Smooth muscle cell (in vitro differentiated cells): ENCODE measurements at regions not wholly inside any gene's neighbourhood (a gene's known extent, or its start where the extent isn't known, plus 50 kb on each side); places are given as distances from the start of the nearest gene placed in this dataset.

Experiments
- DNase-seq: peaks from one replicate; lab custom pipeline; 2025; ENCODE audit not compliant: unreplicated experiment; lab: John Stamatoyannopoulos, UW
- H2AFZ ChIP-seq: fragments of 200-600 bp; sonication (generic); 2 replicates; pipeline ENCODE4 v1.6.0; 2016; ENCODE audit warnings: antibody characterized with exemption, low read depth, mild to moderate bottlenecking
- H3F3A ChIP-seq: fragments of 200-600 bp; sonication (generic); 2 replicates; pipeline ENCODE4 v1.6.0; 2017; ENCODE audit warnings: antibody characterized with exemption, low read depth
- H3K27ac ChIP-seq: fragments of 200-600 bp; sonication (generic); 2 replicates; pipeline ENCODE4 v1.5.1; 2016; ENCODE audit warnings: low read depth, mild to moderate bottlenecking
- H3K27me3 ChIP-seq: fragments of 200-600 bp; sonication (generic); 2 replicates; pipeline ENCODE4 v1.6.1; 2016; ENCODE audit warnings: low read depth, mild to moderate bottlenecking
- H3K36me3 ChIP-seq: fragments of 200-600 bp; sonication (generic); 2 replicates; pipeline ENCODE4 v1.5.1; 2016; ENCODE audit warnings: low read depth
- H3K4me1 ChIP-seq: fragments of 200-600 bp; sonication (generic); 2 replicates; pipeline ENCODE4 v1.5.1; 2016; ENCODE audit warnings: low read depth
- H3K4me2 ChIP-seq: fragments of 200-600 bp; sonication (generic); 2 replicates; pipeline ENCODE4 v1.6.0; 2016; ENCODE audit warnings: mild to moderate bottlenecking
- H3K4me3 ChIP-seq: fragments of 200-600 bp; sonication (generic); 2 replicates; pipeline ENCODE4 v1.5.1; 2016; ENCODE audit warnings: mild to moderate bottlenecking
- H3K79me2 ChIP-seq: fragments of 200-600 bp; sonication (generic); 2 replicates; pipeline ENCODE4 v1.6.0; 2016; ENCODE audit warnings: low read depth, mild to moderate bottlenecking
- H3K9ac ChIP-seq: fragments of 200-600 bp; sonication (generic); 2 replicates; pipeline ENCODE4 v1.6.0; 2016; ENCODE audit warnings: low read depth
- H3K9me3 ChIP-seq: fragments of 200-600 bp; sonication (generic); replicated peaks from 2 replicates; pipeline ENCODE4 v1.5.1; 2016; ENCODE audit warnings: low read depth
- H4K20me1 ChIP-seq: fragments of 200-600 bp; sonication (generic); 2 replicates; pipeline ENCODE4 v1.6.0; 2016; ENCODE audit warnings: low read depth
- CTCF ChIP-seq: fragments of 200-600 bp; sonication (generic); IDR thresholded peaks from 2 replicates; pipeline ENCODE4 v1.5.1; 2017; ENCODE audit warnings: borderline replicate concordance, mild to moderate bottlenecking, antibody characterized with exemption; ENCODE audit not compliant: insufficient read depth, poor library complexity, severe bottlenecking
- WGBS: methylation state at CpG from one replicate; pipeline ENCODE4 v1.1.7; 2016; ENCODE audit warnings: low lambda C conversion rate; 5-methylcytosine and 5-hydroxymethylcytosine counted together

- no peaks in the 10 kb centered on the region for H3K36me3 ChIP-seq
- no peak overlapping the region for H3K27ac ChIP-seq
- no peaks in the 10 kb centered on the region for H3F3A ChIP-seq
- no peak overlapping the region for H2AFZ ChIP-seq
- no peak for TF ChIP-seq CTCF
- no peak overlapping the region for H3K4me3 ChIP-seq
- no peaks in the 10 kb centered on the region for H4K20me1 ChIP-seq
- H3K9ac ChIP-seq, result no peak overlapping the region
- no peaks in the 10 kb centered on the region for H3K4me1 ChIP-seq
- WGBS, result 83% methylated on average over 9 of the region's 9 CpGs
- no peak overlapping the region for H3K4me2 ChIP-seq
- H3K79me2 ChIP-seq, result no peaks in the 10 kb centered on the region
- no peak for DNase-seq
- no peaks in the 10 kb centered on the region for H3K27me3 ChIP-seq
- no peaks in the 10 kb centered on the region for H3K9me3 ChIP-seq
Measured at GRCh38 chr9:23254404-23255184, 571.4 kb downstream of the ELAVL2 start.

GRCh38 chr9:23255346-23255745 lies 570.7 kb downstream of the ELAVL2 start:
- Histone ChIP-seq H3K79me2 (no peaks in the 10 kb centered on the region), H3K4me2 (no peak overlapping the region), H3K4me1 (no peaks in the 10 kb centered on the region), H2AFZ (no peak overlapping the region), H3F3A (no peaks in the 10 kb centered on the region), H3K27ac (no peak overlapping the region), H3K4me3 (no peak overlapping the region), H3K27me3 (no peaks in the 10 kb centered on the region), H3K9ac (no peak overlapping the region), H3K36me3 (no peaks in the 10 kb centered on the region), H4K20me1 (no peaks in the 10 kb centered on the region), H3K9me3 (no peaks in the 10 kb centered on the region)
- TF ChIP-seq CTCF, result no peak
- WGBS, result 85% methylated on average over 3 of the region's 3 CpGs
- no peak for DNase-seq

- 54% methylated on average over 1 of the region's 1 CpG for whole genome bisulfite sequencing
- no peak for DNase-seq
- Histone ChIP-seq H3K9me3 (no peaks in the 10 kb centered on the region), H3K9ac (no peak overlapping the region), H3F3A (no peaks in the 10 kb centered on the region), H3K4me3 (no peak overlapping the region), H4K20me1 (no peaks in the 10 kb centered on the region), H3K36me3 (no peaks in the 10 kb centered on the region), H2AFZ (no peak overlapping the region), H3K27ac (no peak overlapping the region), H3K4me2 (peak overlapping the region; percentile 13), H3K27me3 (no peaks in the 10 kb centered on the region), H3K4me1 (no peaks in the 10 kb centered on the region), H3K79me2 (no peaks in the 10 kb centered on the region)
- TF ChIP-seq CTCF, result no peak
Measured at GRCh38 chr9:23258569-23258968, 567.5 kb downstream of the ELAVL2 start.

- H3K27me3 ChIP-seq, result no peaks in the 10 kb centered on the region
- H3K9me3 ChIP-seq, result no peaks in the 10 kb centered on the region
- DNase-seq, result no peak
- H3K79me2 ChIP-seq, result no peaks in the 10 kb centered on the region
- H3K9ac ChIP-seq, result no peak overlapping the region
- H3K4me2 ChIP-seq, result no peak overlapping the region
- no peak overlapping the region for H3K27ac ChIP-seq
- H2AFZ ChIP-seq, result no peak overlapping the region
- no peaks in the 10 kb centered on the region for H3K36me3 ChIP-seq
- no peak overlapping the region for H3K4me3 ChIP-seq
- H4K20me1 ChIP-seq, result no peaks in the 10 kb centered on the region
- TF ChIP-seq CTCF, result no peak
- H3F3A ChIP-seq, result no peaks in the 10 kb centered on the region
- H3K4me1 ChIP-seq, result no peaks in the 10 kb centered on the region
Measured at GRCh38 chr9:23278561-23278960, 547.5 kb downstream of the ELAVL2 start.
